ENCODE measurements at regions not wholly inside any gene's neighbourhood (a gene's known extent, or its start where the extent isn't known, plus 50 kb on each side); places are given as distances from the start of the nearest gene placed in this dataset.
"Not testable (repeated sequence)": the region's sequence is repeated elsewhere in the genome, so short reads cannot be mapped to it uniquely, and the experiment has no call there.

DNA sequence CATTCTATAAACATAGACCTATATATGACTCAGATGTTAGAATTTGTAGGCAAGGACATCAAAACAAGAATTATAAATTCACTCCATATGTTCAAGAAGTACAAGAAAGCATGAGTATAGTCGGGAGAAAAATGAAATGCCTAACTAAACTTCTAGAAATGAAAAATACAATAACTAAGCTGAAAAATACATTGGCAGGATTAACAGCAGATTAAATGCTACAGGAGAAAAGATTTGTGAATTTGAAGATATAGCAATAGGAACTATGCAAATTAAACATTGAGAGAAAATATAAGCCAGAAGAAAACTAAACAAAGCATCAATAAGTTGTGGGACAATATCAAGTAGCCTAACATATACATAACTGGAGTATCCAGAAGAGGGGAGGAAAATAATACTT, 55.3 kb upstream of the PRSS3 start:
- no peak for DNase-seq

GRCh38 chr9:33740958-33741357, 54.4 kb upstream of the PRSS3 start:
- not testable (repeated sequence) for DNase-seq

DNA sequence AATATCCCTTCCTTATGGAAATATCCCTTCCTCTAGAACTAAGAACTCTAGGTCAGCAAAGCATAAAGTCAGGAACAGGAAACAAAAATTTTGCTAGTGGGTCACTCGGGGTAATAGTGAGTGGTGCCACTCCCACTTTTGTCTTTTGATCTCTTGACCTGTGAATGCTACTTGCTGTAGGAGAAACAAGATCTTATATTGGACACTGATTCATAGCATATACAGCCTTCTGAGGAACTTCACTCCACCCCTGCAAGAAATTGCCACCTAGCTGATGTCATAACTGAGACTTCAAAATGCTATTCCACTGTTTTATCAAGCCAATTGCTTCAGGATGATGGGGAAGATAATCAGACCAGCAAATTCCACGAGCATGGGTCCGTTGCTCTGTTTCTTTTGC, 53.3 kb upstream of the PRSS3 start:
- DNase-seq: no peak

DNA sequence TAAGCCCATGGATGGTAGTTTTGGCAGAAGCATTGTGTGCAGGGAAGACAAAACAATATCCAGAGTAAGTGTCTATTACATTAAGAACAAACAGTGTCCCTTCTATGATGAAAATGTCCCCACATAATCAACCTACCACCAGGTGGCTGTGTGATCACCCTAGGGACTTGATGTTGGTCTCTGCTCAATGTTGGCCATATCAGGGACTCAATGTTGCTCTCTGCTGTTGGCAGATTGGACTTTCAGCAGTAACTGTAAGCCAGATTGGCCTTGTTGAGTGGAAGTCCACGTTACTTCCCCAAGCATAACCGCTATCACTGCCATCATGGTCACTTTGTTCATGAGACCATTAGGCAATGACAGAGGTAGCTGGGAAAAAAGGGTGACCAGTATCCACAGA, 52.8 kb upstream of the PRSS3 start:
- no peak for DNase-seq

All from fibroblast of skin of right biceps (primary cell).